ENCODE measurements at regions not wholly inside any gene's neighbourhood (a gene's known extent, or its start where the extent isn't known, plus 50 kb on each side); places are given as distances from the start of the nearest gene placed in this dataset.

DNA sequence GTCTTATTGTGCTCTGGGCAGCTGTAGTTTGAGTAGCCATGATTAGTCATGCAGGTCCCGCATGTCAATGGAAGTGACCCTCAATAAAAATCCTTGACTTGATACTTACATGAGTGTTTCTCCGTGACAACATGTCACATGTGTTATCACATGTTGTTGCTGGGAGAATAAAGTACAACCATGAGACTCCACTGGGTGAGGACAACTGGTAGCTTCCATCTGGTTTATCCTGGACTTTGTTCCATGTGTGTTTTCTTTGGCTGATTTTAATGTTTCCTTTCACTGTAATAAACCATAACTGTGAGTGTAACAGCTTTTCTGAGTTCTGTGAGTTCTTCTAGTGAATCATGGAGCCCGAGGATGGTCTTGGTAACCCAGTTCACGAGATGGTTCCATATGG is 63.1 kb upstream of the NDN start:
- Histone ChIP-seq H3K4me1 (ENCODE audit: control insufficient read depth, extremely low read depth, insufficient read depth, low read length) (no peaks in the 10 kb centered on the region), H3K4me2 (ENCODE audit: extremely low read depth, insufficient read depth, low read length) (no peak overlapping the region), H3K36me3 (ENCODE audit: control insufficient read depth, insufficient read depth, low read length) (no peaks in the 10 kb centered on the region), H3K79me2 (ENCODE audit: control insufficient read depth, insufficient read depth, low read length) (no peaks in the 10 kb centered on the region), H3K27me3 (ENCODE audit: control insufficient read depth, insufficient read depth, low read length) (no peaks in the 10 kb centered on the region), H3K9ac (ENCODE audit: insufficient read depth, low read length) (no peak overlapping the region), H4K20me1 (ENCODE audit: control insufficient read depth, extremely low read depth, insufficient read depth, low read length) (no peaks in the 10 kb centered on the region), H2AFZ (ENCODE audit: low read length) (no peak overlapping the region), H3K9me3 (ENCODE audit: control insufficient read depth, insufficient read depth, low read depth, low read length) (no peaks in the 10 kb centered on the region), H3K4me3 (replicated peaks in 1 of 4; ENCODE audit: control extremely low read depth in 1 of 4, insufficient read depth in 1 of 4, low read depth in 3 of 4, low read length in 4 of 4) (no peak overlapping the region), H3K27ac (ENCODE audit: insufficient read depth, low read length) (no peak overlapping the region)
- no peak for DNase-seq (ENCODE audit: low read depth in 2 of 2)
- TF ChIP-seq, protein P1, sequence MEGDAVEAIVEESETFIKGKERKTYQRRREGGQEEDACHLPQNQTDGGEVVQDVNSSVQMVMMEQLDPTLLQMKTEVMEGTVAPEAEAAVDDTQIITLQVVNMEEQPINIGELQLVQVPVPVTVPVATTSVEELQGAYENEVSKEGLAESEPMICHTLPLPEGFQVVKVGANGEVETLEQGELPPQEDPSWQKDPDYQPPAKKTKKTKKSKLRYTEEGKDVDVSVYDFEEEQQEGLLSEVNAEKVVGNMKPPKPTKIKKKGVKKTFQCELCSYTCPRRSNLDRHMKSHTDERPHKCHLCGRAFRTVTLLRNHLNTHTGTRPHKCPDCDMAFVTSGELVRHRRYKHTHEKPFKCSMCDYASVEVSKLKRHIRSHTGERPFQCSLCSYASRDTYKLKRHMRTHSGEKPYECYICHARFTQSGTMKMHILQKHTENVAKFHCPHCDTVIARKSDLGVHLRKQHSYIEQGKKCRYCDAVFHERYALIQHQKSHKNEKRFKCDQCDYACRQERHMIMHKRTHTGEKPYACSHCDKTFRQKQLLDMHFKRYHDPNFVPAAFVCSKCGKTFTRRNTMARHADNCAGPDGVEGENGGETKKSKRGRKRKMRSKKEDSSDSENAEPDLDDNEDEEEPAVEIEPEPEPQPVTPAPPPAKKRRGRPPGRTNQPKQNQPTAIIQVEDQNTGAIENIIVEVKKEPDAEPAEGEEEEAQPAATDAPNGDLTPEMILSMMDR (conservative IDR thresholded peaks at IDR 0.05 in 1 of 2, IDR thresholded peaks at IDR 0.05 in 1 of 2; ENCODE audit: low read depth in 1 of 2, low read length in 2 of 2) = no peak
- no peak for TF ChIP-seq EZH2 (IDR thresholded peaks at IDR 0.05; ENCODE audit: low read length, missing control alignments)

- Histone ChIP-seq H3K36me3 (ENCODE audit: control insufficient read depth, insufficient read depth, low read length) (no peaks in the 10 kb centered on the region), H3K4me1 (ENCODE audit: control insufficient read depth, extremely low read depth, insufficient read depth, low read length) (no peaks in the 10 kb centered on the region), H3K27me3 (ENCODE audit: control insufficient read depth, insufficient read depth, low read length) (no peaks in the 10 kb centered on the region), H2AFZ (ENCODE audit: low read length) (no peak overlapping the region), H3K9ac (ENCODE audit: insufficient read depth, low read length) (no peak overlapping the region), H3K4me2 (ENCODE audit: extremely low read depth, insufficient read depth, low read length) (no peak overlapping the region), H3K9me3 (ENCODE audit: control insufficient read depth, insufficient read depth, low read depth, low read length) (no peaks in the 10 kb centered on the region), H4K20me1 (ENCODE audit: control insufficient read depth, extremely low read depth, insufficient read depth, low read length) (no peaks in the 10 kb centered on the region), H3K27ac (ENCODE audit: insufficient read depth, low read length) (no peak overlapping the region), H3K4me3 (replicated peaks in 1 of 4; ENCODE audit: control extremely low read depth in 1 of 4, insufficient read depth in 1 of 4, low read depth in 3 of 4, low read length in 4 of 4) (no peak overlapping the region), H3K79me2 (ENCODE audit: control insufficient read depth, insufficient read depth, low read length) (no peaks in the 10 kb centered on the region)
- TF ChIP-seq, protein P1 (conservative IDR thresholded peaks at IDR 0.05 in 1 of 2, IDR thresholded peaks at IDR 0.05 in 1 of 2; ENCODE audit: low read depth in 1 of 2, low read length in 2 of 2) = no peak
- TF ChIP-seq EZH2 (IDR thresholded peaks at IDR 0.05; ENCODE audit: low read length, missing control alignments) = no peak
- no peak for DNase-seq (ENCODE audit: low read depth in 2 of 2)
Observed at GRCh38 chr15:23750776-23751175, 63.7 kb upstream of the NDN start.

GRCh38 chr15:23753248-23753647 is 66.1 kb upstream of the NDN start:
- H3K27ac ChIP-seq (ENCODE audit: insufficient read depth, low read length) = no peak overlapping the region
- no peaks in the 10 kb centered on the region for H3K79me2 ChIP-seq (ENCODE audit: control insufficient read depth, insufficient read depth, low read length)
- no peaks in the 10 kb centered on the region for H3K27me3 ChIP-seq (ENCODE audit: control insufficient read depth, insufficient read depth, low read length)
- no peak for DNase-seq (ENCODE audit: low read depth in 2 of 2)
- H3K36me3 ChIP-seq (ENCODE audit: control insufficient read depth, insufficient read depth, low read length) = no peaks in the 10 kb centered on the region
- TF ChIP-seq, protein P1 (conservative IDR thresholded peaks at IDR 0.05 in 1 of 2, IDR thresholded peaks at IDR 0.05 in 1 of 2; ENCODE audit: low read depth in 1 of 2, low read length in 2 of 2) = no peak
- TF ChIP-seq EZH2 (IDR thresholded peaks at IDR 0.05; ENCODE audit: low read length, missing control alignments) = no peak
- H3K9ac ChIP-seq (ENCODE audit: insufficient read depth, low read length) = no peak overlapping the region
- no peak overlapping the region for H2AFZ ChIP-seq (ENCODE audit: low read length)
- H3K4me3 ChIP-seq (replicated peaks in 1 of 4; ENCODE audit: control extremely low read depth in 1 of 4, insufficient read depth in 1 of 4, low read depth in 3 of 4, low read length in 4 of 4) = no peak overlapping the region
- no peaks in the 10 kb centered on the region for H3K9me3 ChIP-seq (ENCODE audit: control insufficient read depth, insufficient read depth, low read depth, low read length)
- H3K4me1 ChIP-seq (ENCODE audit: control insufficient read depth, extremely low read depth, insufficient read depth, low read length) = no peaks in the 10 kb centered on the region
- no peak overlapping the region for H3K4me2 ChIP-seq (ENCODE audit: extremely low read depth, insufficient read depth, low read length)
- H4K20me1 ChIP-seq (ENCODE audit: control insufficient read depth, extremely low read depth, insufficient read depth, low read length) = no peaks in the 10 kb centered on the region

Data from fibroblast of lung (primary cell).